DOHH2 (cell line): ENCODE measurements at regions not wholly inside any gene's neighbourhood (a gene's known extent, or its start where the extent isn't known, plus 50 kb on each side); places are given as distances from the start of the nearest gene placed in this dataset.

Experiments used
- H3F3A ChIP-seq: fragments of 200-600 bp; sonication (generic), shearing (Covaris generic); 2 replicates; pipeline ENCODE4 v1.6.0; 2016; ENCODE audit warnings: antibody characterized with exemption, mild to moderate bottlenecking; ENCODE audit not compliant: control insufficient read depth, insufficient read depth
- H3K27ac ChIP-seq: fragments of 200-600 bp; sonication (generic); 2 replicates; pipeline ENCODE4 v1.5.1; 2014; ENCODE audit warnings: low read depth, mild to moderate bottlenecking, low read length, moderate library complexity
- H3K27me3 ChIP-seq: fragments of 200-600 bp; sonication (generic); 2 replicates; pipeline ENCODE4 v1.6.1; 2014; ENCODE audit warnings: mild to moderate bottlenecking, low read length, mixed read lengths; ENCODE audit not compliant: control insufficient read depth
- H3K36me3 ChIP-seq: fragments of 200-600 bp; sonication (generic); 2 replicates; pipeline ENCODE4 v1.6.1; 2014; ENCODE audit warnings: mild to moderate bottlenecking, low read length, moderate library complexity, mixed read lengths; ENCODE audit not compliant: control insufficient read depth
- H3K4me1 ChIP-seq: fragments of 200-600 bp; sonication (generic); 2 replicates; pipeline ENCODE4 v1.6.1; 2014; ENCODE audit warnings: mild to moderate bottlenecking, low read length, mixed read lengths; ENCODE audit not compliant: control insufficient read depth
- H3K4me2 ChIP-seq: fragments of 200-600 bp; sonication (generic); 2 replicates; pipeline ENCODE4 v1.6.0; 2014; ENCODE audit warnings: mild to moderate bottlenecking, low read length, moderate library complexity
- H3K4me3 ChIP-seq: fragments of 200-600 bp; sonication (generic); 2 replicates; pipeline ENCODE4 v1.5.1; 2014; ENCODE audit warnings: mild to moderate bottlenecking, low read length, mixed read lengths
- H3K79me2 ChIP-seq: fragments of 200-600 bp; sonication (generic); 2 replicates; pipeline ENCODE4 v1.6.1; 2014; ENCODE audit warnings: mild to moderate bottlenecking, low read length, mixed read lengths; ENCODE audit not compliant: control insufficient read depth
- H3K9me2 ChIP-seq: fragments of 200-600 bp; sonication (generic); replicated peaks from 2 replicates; pipeline ENCODE4 v1.6.1; 2014; ENCODE audit warnings: mild to moderate bottlenecking, low read length, mixed read lengths; ENCODE audit not compliant: control insufficient read depth
- H3K9me3 ChIP-seq: fragments of 200-600 bp; sonication (generic); 2 replicates; pipeline ENCODE4 v1.6.1; 2014; ENCODE audit warnings: antibody characterized with exemption, low read length, mixed read lengths; ENCODE audit not compliant: control insufficient read depth, insufficient read depth
- H4K20me1 ChIP-seq: fragments of 200-600 bp; sonication (generic); 2 replicates; pipeline ENCODE4 v1.6.0; 2014; ENCODE audit warnings: low read depth, mild to moderate bottlenecking, antibody characterized with exemption, low read length, moderate library complexity; ENCODE audit not compliant: control insufficient read depth, insufficient read depth
- EZH2phosphoT487 ChIP-seq: fragments of 200-600 bp; sonication (generic); IDR thresholded peaks from 2 replicates; pipeline ENCODE4 v1.6.1; 2017; ENCODE audit warnings: borderline replicate concordance, mild to moderate bottlenecking, antibody characterized with exemption, low read length, moderate library complexity, mixed read lengths
- TF ChIP-seq, protein P1 (sequence below): fragments of 200-600 bp; sonication (generic); IDR thresholded peaks from one replicate; pipeline ENCODE4 v1.5.1; 2014; ENCODE audit warnings: antibody characterized with exemption, mild to moderate bottlenecking, low read depth, low read length; ENCODE audit not compliant: poor library complexity, severe bottlenecking

- no peaks in the 10 kb centered on the region for H3K9me2 ChIP-seq
- H3K4me3 ChIP-seq: no peak overlapping the region
- no peaks in the 10 kb centered on the region for H3K79me2 ChIP-seq
- no peaks in the 10 kb centered on the region for H4K20me1 ChIP-seq
- H3F3A ChIP-seq: no peaks in the 10 kb centered on the region
- no peaks in the 10 kb centered on the region for H3K4me1 ChIP-seq
- H3K27me3 ChIP-seq: no peaks in the 10 kb centered on the region
- no peak overlapping the region for H3K4me2 ChIP-seq
- no peaks in the 10 kb centered on the region for H3K36me3 ChIP-seq
- no peak for TF ChIP-seq EZH2phosphoT487
- TF ChIP-seq, protein P1, sequence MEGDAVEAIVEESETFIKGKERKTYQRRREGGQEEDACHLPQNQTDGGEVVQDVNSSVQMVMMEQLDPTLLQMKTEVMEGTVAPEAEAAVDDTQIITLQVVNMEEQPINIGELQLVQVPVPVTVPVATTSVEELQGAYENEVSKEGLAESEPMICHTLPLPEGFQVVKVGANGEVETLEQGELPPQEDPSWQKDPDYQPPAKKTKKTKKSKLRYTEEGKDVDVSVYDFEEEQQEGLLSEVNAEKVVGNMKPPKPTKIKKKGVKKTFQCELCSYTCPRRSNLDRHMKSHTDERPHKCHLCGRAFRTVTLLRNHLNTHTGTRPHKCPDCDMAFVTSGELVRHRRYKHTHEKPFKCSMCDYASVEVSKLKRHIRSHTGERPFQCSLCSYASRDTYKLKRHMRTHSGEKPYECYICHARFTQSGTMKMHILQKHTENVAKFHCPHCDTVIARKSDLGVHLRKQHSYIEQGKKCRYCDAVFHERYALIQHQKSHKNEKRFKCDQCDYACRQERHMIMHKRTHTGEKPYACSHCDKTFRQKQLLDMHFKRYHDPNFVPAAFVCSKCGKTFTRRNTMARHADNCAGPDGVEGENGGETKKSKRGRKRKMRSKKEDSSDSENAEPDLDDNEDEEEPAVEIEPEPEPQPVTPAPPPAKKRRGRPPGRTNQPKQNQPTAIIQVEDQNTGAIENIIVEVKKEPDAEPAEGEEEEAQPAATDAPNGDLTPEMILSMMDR: no peak
- H3K9me3 ChIP-seq: no peaks in the 10 kb centered on the region
- no peak overlapping the region for H3K27ac ChIP-seq
Observed at GRCh38 chr20:19090332-19090731, 122.1 kb upstream of the SLC24A3 start.

- no peaks in the 10 kb centered on the region for H3F3A ChIP-seq
- no peaks in the 10 kb centered on the region for H3K79me2 ChIP-seq
- no peaks in the 10 kb centered on the region for H3K9me2 ChIP-seq
- H3K27me3 ChIP-seq: no peaks in the 10 kb centered on the region
- no peak overlapping the region for H3K4me3 ChIP-seq
- no peaks in the 10 kb centered on the region for H3K4me1 ChIP-seq
- TF ChIP-seq, protein P1: no peak
- TF ChIP-seq EZH2phosphoT487: no peak
- no peak overlapping the region for H3K27ac ChIP-seq
- H3K4me2 ChIP-seq: no peak overlapping the region
- no peaks in the 10 kb centered on the region for H4K20me1 ChIP-seq
- H3K36me3 ChIP-seq: no peaks in the 10 kb centered on the region
- no peaks in the 10 kb centered on the region for H3K9me3 ChIP-seq
Observed at GRCh38 chr20:19094959-19095541, 117.4 kb upstream of the SLC24A3 start.

DNA sequence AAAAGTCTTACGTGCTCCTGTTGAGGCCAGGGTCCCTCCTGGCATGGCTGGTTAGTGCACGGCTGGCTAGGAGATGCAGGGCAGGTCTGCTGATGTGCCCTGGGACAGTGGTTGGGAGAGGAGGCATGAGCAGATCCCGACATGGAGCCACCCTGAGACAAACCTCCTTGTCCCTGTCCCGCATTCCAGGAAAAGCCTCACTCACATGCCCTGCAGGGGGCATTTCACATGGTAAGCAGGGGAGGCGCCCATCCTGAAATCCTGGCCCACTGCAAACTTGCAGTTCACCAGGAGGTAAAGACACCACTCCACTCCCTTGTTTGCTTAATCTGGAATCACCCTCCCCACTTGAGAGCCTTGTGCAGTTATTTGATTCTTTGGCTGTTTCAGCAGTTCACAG lies 116.7 kb upstream of the SLC24A3 start:
- Histone ChIP-seq H3K4me1 (no peaks in the 10 kb centered on the region), H3K27ac (no peak overlapping the region)

More for the DNA sequence above, 116.7 kb upstream of the SLC24A3 start:
- H3K9me3 ChIP-seq: no peaks in the 10 kb centered on the region
- H3K36me3 ChIP-seq: no peaks in the 10 kb centered on the region
- H3K4me3 ChIP-seq: no peak overlapping the region
- TF ChIP-seq, protein P1: no peak
- no peak for TF ChIP-seq EZH2phosphoT487
- H3K27me3 ChIP-seq: no peaks in the 10 kb centered on the region
- H3K9me2 ChIP-seq: no peaks in the 10 kb centered on the region
- no peak overlapping the region for H3K4me2 ChIP-seq
- H3F3A ChIP-seq: no peaks in the 10 kb centered on the region
- no peaks in the 10 kb centered on the region for H3K79me2 ChIP-seq
- H4K20me1 ChIP-seq: no peaks in the 10 kb centered on the region
